HG03103 (cell line): ENCODE measurements at regions not wholly inside any gene's neighbourhood (a gene's known extent, or its start where the extent isn't known, plus 50 kb on each side); places are given as distances from the start of the nearest gene placed in this dataset.
"Not testable (repeated sequence)": the region's sequence is repeated elsewhere in the genome, so short reads cannot be mapped to it uniquely, and the experiment has no call there.

Experiments
- ATAC-seq: cut with Tn5 transposase; IDR thresholded peaks from one replicate; pipeline ENCODE4 v1.9.1; 2021; ENCODE audit warnings: low read depth; ENCODE audit not compliant: unreplicated experiment

- no peak for ATAC-seq
Measured at GRCh38 chr18:51447351-51448342, 250.2 kb upstream of the MEX3C start.

- no peak for ATAC-seq
Measured at GRCh38 chr18:51448949-51449348, 251.5 kb upstream of the MEX3C start.

- ATAC-seq, result no peak
Measured at GRCh38 chr18:51453594-51453993, 256.1 kb upstream of the MEX3C start.

- ATAC-seq, result no peak
Measured at GRCh38 chr18:51458861-51459260, 261.4 kb upstream of the MEX3C start.

- ATAC-seq, result no peak
Measured at GRCh38 chr18:51461956-51462355, 264.5 kb upstream of the MEX3C start.

- ATAC-seq, result no peak
Measured at GRCh38 chr18:51463483-51464136, 266.1 kb upstream of the MEX3C start.

GRCh38 chr18:51478908-51479307 is 281.4 kb upstream of the MEX3C start:
- no peak for ATAC-seq

- no peak for ATAC-seq
Measured at GRCh38 chr18:51479736-51480135, 282.3 kb upstream of the MEX3C start.

GRCh38 chr18:51480407-51481261 is 283.2 kb upstream of the MEX3C start:
- ATAC-seq, result no peak

- no peak for ATAC-seq
Measured at GRCh38 chr18:51486735-51487366, 289.4 kb upstream of the MEX3C start.

GRCh38 chr18:51490417-51490816 is 292.9 kb upstream of the MEX3C start:
- no peak for ATAC-seq

- ATAC-seq, result no peak
Measured at GRCh38 chr18:51490860-51491259, 293.4 kb upstream of the MEX3C start.

GRCh38 chr18:51491678-51492372 is 294.3 kb upstream of the MEX3C start:
- no peak for ATAC-seq

GRCh38 chr18:51498085-51498855 is 300.8 kb upstream of the MEX3C start:
- ATAC-seq, result no peak

- ATAC-seq, result no peak
Measured at GRCh38 chr18:51503351-51503750, 305.9 kb upstream of the MEX3C start.

- ATAC-seq, result no peak
Measured at GRCh38 chr18:51506811-51507210, 309.3 kb upstream of the MEX3C start.

- ATAC-seq, result not testable (repeated sequence)
Measured at GRCh38 chr18:51508410-51508809, 310.9 kb upstream of the MEX3C start.

GRCh38 chr18:51510020-51510419 is 312.5 kb upstream of the MEX3C start:
- no peak for ATAC-seq

GRCh38 chr18:51513517-51513916 is 316.0 kb upstream of the MEX3C start:
- ATAC-seq, result no peak
